Psoas muscle (tissue), 7 donors: ENCODE measurements at regions not wholly inside any gene's neighbourhood (a gene's known extent, or its start where the extent isn't known, plus 50 kb on each side); places are given as distances from the start of the nearest gene placed in this dataset.

Experiments used
- ATAC-seq, 4 donors: fragments of 200-7000 bp; cut with Tn5 transposase; one replicate each; pipeline ENCODE4 v1.9.1; 2020; ENCODE audit warnings: moderate library complexity in 3 of 4, mild to moderate bottlenecking in 2 of 4
- DNase-seq, 2 donors: peaks; one replicate each; pipeline ENCODE4 v3.0.0-alpha.2; 2020
- H3K27ac ChIP-seq: fragments of 200-600 bp; one replicate; pipeline ENCODE4 v1.8.0; 2022
- H3K27me3 ChIP-seq, 3 donors: fragments of 200-600 bp in 1 of 3; one replicate each; pipeline versions ENCODE4 v1.6.1 to v1.8.0; 2013 to 2022; ENCODE audit warnings: low read length in 2 of 3, mild to moderate bottlenecking in 2 of 3, moderate library complexity in 1 of 3; ENCODE audit not compliant: insufficient read depth in 3 of 3
- H3K36me3 ChIP-seq, 2 donors: fragments of 200-600 bp in 1 of 2; one replicate each; pipeline versions ENCODE4 v1.6.1 to v1.8.0; 2013 to 2022; ENCODE audit warnings: low read depth in 1 of 2, mild to moderate bottlenecking in 1 of 2, moderate library complexity in 1 of 2; ENCODE audit not compliant: insufficient read depth in 1 of 2
- H3K4me1 ChIP-seq: fragments of 200-600 bp; one replicate; pipeline ENCODE4 v1.8.0; 2022
- H3K4me3 ChIP-seq: fragments of 200-600 bp; one replicate; pipeline ENCODE4 v1.8.0; 2022; ENCODE audit warnings: mild to moderate bottlenecking
- H3K9me3 ChIP-seq: fragments of 200-600 bp; one replicate; pipeline ENCODE4 v1.8.0; 2022
- CTCF ChIP-seq: fragments of 200-600 bp; IDR thresholded peaks from one replicate; pipeline ENCODE4 v1.8.0; 2022; ENCODE audit warnings: antibody characterized with exemption
- WGBS, 3 donors: extraction: QIAGEN DNeasy Blood & Tissue Kit; methylation state at CpG; one replicate each; pipeline versions ENCODE4 v1.1.6 to v1.1.7; 2013; 5-methylcytosine and 5-hydroxymethylcytosine counted together
- intact Hi-C, 2 donors: fragments of 100-400 bp; cut with DNase I; formaldehyde crosslinking; loops; one replicate each; pipeline versions ENCODE4 v1.11.0 to v1.14.2; 2022
- donor health status: healthy with polysubstance abuse.
- donor health status: DM: no; HTN: no; CAD: no; lungs with moderate emphysema.
- donor health status: Bipolar disorder and iron deficiency.
- donor health status: healthy.
- donor health status: DM: yes; HTN: yes; CAD: no.
- donor health status: DM: no; HTN: no; CAD: no.
- donor health status: DM: yes; HTN: yes; CAD: no.

- ATAC-seq (no peak), DNase-seq (no peak)
- no peaks in the 10 kb centered on the region for H3K27me3 ChIP-seq
- H3K4me1 ChIP-seq, result no peaks in the 10 kb centered on the region
- H3K9me3 ChIP-seq, result no peaks in the 10 kb centered on the region
- no peak for TF ChIP-seq CTCF
- H3K4me3 ChIP-seq, result no peak overlapping the region
- WGBS, 3 donors, result 51 to 65% (median 61%) methylated on average over 6 of the region's 6 CpGs
- H3K27ac ChIP-seq, result no peak overlapping the region
- intact Hi-C loops, result no loop called here
- H3K36me3 ChIP-seq, result no peaks in the 10 kb centered on the region
Measured at GRCh38 chr6:156347656-156348055, 429.5 kb upstream of the ARID1B start.

- H3K4me1 ChIP-seq, result no peaks in the 10 kb centered on the region
- H3K9me3 ChIP-seq, result no peaks in the 10 kb centered on the region
- no peaks in the 10 kb centered on the region for H3K36me3 ChIP-seq
- intact Hi-C loops, result no loop called here
- ATAC-seq (no peak), DNase-seq (no peak)
- H3K4me3 ChIP-seq, result no peak overlapping the region
- 35 to 36% (median 36%) methylated on average over 7 of the region's 7 CpGs for WGBS, 3 donors
- TF ChIP-seq CTCF, result no peak
- H3K27me3 ChIP-seq, result no peaks in the 10 kb centered on the region
- H3K27ac ChIP-seq, result no peak overlapping the region
Measured at GRCh38 chr6:156347246-156347645, 429.9 kb upstream of the ARID1B start.

- intact Hi-C loops, result no loop called here
Measured at GRCh38 chr6:156345700-156346099, 431.5 kb upstream of the ARID1B start.

GRCh38 chr6:156344491-156344890, 432.7 kb upstream of the ARID1B start:
- H3K27ac ChIP-seq, result no peak overlapping the region
- peaks cover 0 to 3% (median under 1%) of the 10 kb centered on the region in 3 donors for H3K27me3 ChIP-seq
- intact Hi-C loops, result no loop called here
- 26 to 37% (median 26%) methylated on average over 2 of the region's 2 CpGs for WGBS, 3 donors
- no peaks in the 10 kb centered on the region for H3K4me1 ChIP-seq
- H3K9me3 ChIP-seq, result no peaks in the 10 kb centered on the region
- ATAC-seq (no peak), DNase-seq (no peak)
- TF ChIP-seq CTCF, result no peak
- H3K36me3 ChIP-seq, result no peaks in the 10 kb centered on the region
- H3K4me3 ChIP-seq, result no peak overlapping the region

More at GRCh38 chr6:156345700-156346099, 431.5 kb upstream of the ARID1B start:
- ATAC-seq, result no peak
- Histone ChIP-seq H3K36me3 (no peaks in the 10 kb centered on the region), H3K27ac (no peak overlapping the region), H3K4me3 (no peak overlapping the region), H3K4me1 (no peaks in the 10 kb centered on the region), H3K9me3 (no peaks in the 10 kb centered on the region), H3K27me3 (peaks cover 0 to 3% (median 0%) of the 10 kb centered on the region in 3 donors)
- WGBS, 3 donors, result 74 to 78% (median 74%) methylated on average over 7 of the region's 7 CpGs
- TF ChIP-seq CTCF, result no peak
- DNase-seq, result no peak

GRCh38 chr6:156337801-156338200, 439.4 kb upstream of the ARID1B start:
- intact Hi-C loops, result no loop called here
- WGBS, 3 donors, result 67 to 95% (median 82%) methylated on average over 4 of the region's 4 CpGs

More at GRCh38 chr6:156337801-156338200, 439.4 kb upstream of the ARID1B start:
- H3K27ac ChIP-seq, result no peak overlapping the region
- no peak for DNase-seq
- no peaks in the 10 kb centered on the region for H3K4me1 ChIP-seq
- H3K27me3 ChIP-seq, result peaks cover 0 to 6% (median 3%) of the 10 kb centered on the region in 3 donors
- H3K36me3 ChIP-seq, result no peaks in the 10 kb centered on the region
- TF ChIP-seq CTCF, result no peak
- ATAC-seq, result no peak
- H3K4me3 ChIP-seq, result no peak overlapping the region
- peaks cover under 1% of the 10 kb centered on the region for H3K9me3 ChIP-seq
